GM19351 (cell line): ENCODE measurements at regions not wholly inside any gene's neighbourhood (a gene's known extent, or its start where the extent isn't known, plus 50 kb on each side); places are given as distances from the start of the nearest gene placed in this dataset.

Experiments
- ATAC-seq: cut with Tn5 transposase; IDR thresholded peaks from one replicate; pipeline ENCODE4 v1.9.1; 2021; ENCODE audit warnings: mild to moderate bottlenecking, moderate library complexity; ENCODE audit not compliant: unreplicated experiment

DNA sequence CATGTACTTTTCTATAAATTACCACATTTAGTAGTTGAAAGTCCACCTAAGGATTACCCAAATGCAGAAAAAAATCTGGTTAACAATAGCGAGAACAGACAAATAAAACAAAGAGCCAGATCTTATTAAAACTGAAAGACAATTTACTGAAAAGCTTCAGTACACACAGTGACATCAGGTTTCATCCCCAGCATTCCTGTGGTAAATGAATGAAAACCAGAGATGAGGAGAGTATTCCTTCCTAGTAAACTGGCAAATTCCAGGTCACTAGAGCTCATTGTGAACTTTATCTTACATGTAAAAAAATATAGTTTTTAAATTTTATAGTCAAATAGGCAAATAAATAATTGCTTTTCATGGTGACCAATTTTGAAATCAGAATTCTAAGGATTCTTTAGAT lies 1290.5 kb downstream of the ADGRL3 start:
- no peak for ATAC-seq

- no peak for ATAC-seq
These were observed 1286.9 kb downstream of the ADGRL3 start for GRCh38 chr4:62487016-62487415.

GRCh38 chr4:62484357-62484756 lies 1284.2 kb downstream of the ADGRL3 start:
- no peak for ATAC-seq

DNA sequence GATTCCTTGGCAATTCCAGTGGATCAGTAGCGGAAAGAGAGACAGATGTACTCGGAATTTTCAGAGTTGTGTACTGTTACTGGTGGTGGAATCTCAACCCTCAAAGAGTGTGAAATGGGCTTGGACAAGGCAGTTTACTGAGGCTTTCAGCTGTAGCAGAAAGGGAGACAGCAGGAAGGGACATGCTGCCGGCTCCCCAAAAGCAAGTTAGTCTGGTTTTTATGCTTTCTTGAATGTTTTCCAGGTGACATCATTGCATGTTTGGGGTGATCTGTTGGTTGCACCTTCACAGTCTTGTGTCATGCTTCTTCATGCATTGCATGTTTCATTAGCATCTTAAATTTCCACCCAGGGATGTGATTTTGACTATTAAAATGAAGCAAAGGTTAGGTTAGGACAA lies 1282.2 kb downstream of the ADGRL3 start:
- ATAC-seq: no peak

DNA sequence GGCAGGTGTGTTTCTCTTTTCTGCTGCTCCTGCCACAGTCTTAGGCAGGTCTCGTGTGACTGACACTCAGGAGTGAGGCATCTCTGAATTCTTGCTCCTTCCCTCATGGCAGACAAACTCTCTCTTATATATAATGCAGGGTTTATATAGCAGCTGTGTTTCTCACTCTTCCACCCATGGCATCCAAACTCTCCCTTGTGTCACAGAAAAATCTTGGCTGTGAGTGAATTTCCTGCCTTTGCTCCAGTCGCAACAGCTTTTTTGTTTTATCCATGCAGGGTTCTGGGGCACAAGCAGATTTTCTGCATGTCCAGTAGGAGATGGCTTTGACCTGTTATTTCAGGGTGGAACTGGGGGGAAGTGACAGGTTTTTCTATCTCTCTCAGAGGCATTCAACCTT lies 1275.5 kb downstream of the ADGRL3 start:
- ATAC-seq: no peak

GRCh38 chr4:62474802-62475201 lies 1274.7 kb downstream of the ADGRL3 start:
- no peak for ATAC-seq

DNA sequence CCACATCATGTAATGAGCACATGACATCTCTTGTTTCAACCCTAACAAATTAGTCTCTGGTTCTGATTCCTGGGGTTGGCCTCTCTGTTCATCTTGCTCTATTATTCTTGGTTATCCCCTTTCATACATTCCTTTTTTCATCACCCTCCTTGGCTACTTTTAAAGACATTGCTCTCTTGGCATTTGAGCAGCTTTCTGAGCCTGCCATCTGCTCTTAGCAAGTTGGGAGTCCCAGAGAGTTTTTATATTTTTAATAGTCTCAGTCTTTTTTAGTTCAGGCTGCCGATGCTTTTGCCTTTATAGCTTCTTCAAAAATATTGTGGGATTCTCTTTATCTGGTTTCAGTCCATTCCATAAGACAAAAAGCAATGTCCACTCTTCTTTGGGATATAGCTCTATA lies 1270.9 kb downstream of the ADGRL3 start:
- no peak for ATAC-seq

- no peak for ATAC-seq
These were observed 1270.4 kb downstream of the ADGRL3 start for GRCh38 chr4:62470421-62470983.

GRCh38 chr4:62470020-62470419 lies 1269.9 kb downstream of the ADGRL3 start:
- ATAC-seq: no peak

GRCh38 chr4:62461961-62462360 lies 1261.8 kb downstream of the ADGRL3 start:
- ATAC-seq: no peak

DNA sequence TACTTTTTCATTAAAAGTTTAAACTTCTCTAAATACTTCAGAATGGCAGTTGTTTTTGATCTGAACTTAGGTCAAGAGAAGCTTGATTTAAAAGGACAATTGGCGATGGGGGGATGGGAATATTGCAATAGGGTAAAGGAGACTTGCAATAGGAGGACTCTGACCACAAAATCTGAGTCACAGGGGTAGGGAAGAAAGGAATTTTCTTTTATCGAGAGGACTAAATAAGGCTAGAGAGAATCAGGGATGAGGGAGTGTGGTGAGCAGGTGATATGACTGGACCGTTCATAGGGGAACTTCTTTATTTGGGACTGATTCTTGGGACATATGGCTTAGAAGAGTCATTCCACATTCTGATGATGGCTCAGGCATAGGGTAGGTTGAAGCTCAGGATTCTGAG lies 1260.2 kb downstream of the ADGRL3 start:
- ATAC-seq: no peak

- ATAC-seq: no peak
These were observed 1257.2 kb downstream of the ADGRL3 start for GRCh38 chr4:62457356-62457755.

- ATAC-seq: no peak
These were observed 1255.7 kb downstream of the ADGRL3 start for GRCh38 chr4:62455871-62456270.

DNA sequence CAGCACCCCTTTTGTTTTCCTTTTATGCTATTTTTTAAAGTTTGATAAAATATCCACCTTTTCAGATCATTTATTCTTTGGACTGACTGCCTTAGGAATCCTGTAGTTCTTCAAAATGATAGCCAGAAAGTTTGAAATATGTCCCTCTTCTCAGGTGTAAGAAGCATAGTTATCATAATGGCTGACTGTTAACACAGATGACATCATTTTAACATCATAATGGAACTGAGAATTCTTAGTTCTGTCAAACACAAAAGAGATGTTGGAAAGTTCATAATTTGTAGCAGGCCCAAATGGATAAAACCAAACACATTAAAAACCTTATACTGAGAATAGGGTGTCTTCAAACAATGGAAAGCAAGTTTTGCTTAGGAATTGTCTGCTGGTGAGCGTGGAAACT lies 1254.4 kb downstream of the ADGRL3 start:
- no peak for ATAC-seq

DNA sequence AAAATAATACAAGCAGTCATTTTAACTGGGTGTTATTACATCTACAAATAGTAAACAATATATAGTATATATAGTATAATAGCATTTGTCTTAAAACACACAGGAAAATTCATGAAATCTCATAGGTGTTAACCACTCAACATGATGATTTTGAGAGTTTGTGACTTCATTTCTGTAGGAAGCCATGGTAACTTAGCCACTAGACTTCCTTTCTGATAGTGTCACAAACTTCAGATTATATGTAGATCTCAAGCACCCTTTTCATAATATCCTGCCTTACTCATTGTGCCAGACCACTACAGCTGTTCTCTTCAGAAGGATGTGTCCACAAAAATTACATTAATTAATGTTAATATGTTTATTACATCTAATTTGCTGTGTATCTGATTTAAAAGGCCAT lies 1250.6 kb downstream of the ADGRL3 start:
- no peak for ATAC-seq

- no peak for ATAC-seq
These were observed 1249.4 kb downstream of the ADGRL3 start for GRCh38 chr4:62449538-62449937.

- ATAC-seq: no peak
These were observed 1248.8 kb downstream of the ADGRL3 start for GRCh38 chr4:62448911-62449310.

DNA sequence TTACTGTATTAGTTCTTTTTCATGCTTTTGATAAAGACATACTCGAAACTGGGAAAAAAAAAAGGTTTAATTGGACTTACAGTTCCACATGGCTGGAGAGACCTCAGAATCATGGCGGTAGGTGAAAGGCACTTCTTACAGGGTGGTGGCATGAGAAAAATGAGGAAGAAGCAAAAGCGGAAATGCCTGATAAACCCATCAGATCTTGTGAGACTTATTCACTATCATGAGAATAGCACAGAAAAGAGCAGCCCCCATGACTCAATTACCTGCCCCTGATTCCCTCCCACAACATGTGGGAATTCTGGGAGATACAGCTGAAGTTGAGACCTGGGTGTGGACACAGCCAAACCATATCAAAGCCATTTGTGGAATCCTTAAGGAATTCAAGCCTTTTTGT lies 1238.9 kb downstream of the ADGRL3 start:
- no peak for ATAC-seq

DNA sequence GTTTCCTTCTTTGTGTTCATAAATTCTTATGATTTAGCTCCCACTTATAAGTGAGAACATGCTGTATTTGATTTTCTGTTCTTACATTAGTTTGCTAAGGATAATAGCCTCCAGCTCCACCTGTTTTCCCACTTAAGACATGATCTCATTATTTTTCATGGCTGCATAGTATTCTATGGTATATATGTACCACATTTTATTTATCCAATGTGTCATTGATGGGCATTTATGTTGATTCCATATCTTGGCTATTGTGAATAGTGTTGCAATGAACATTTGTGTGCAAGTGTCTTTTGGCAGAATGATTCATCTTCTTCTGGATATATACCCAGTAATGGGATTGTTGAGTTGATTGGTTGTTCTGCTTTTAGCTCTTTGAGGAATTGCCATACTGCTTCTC lies 1234.8 kb downstream of the ADGRL3 start:
- no peak for ATAC-seq

GRCh38 chr4:62431513-62432231 lies 1231.5 kb downstream of the ADGRL3 start:
- peak; percentile 49 for ATAC-seq

- no peak for ATAC-seq
These were observed 1229.2 kb downstream of the ADGRL3 start for GRCh38 chr4:62429297-62429696.

DNA sequence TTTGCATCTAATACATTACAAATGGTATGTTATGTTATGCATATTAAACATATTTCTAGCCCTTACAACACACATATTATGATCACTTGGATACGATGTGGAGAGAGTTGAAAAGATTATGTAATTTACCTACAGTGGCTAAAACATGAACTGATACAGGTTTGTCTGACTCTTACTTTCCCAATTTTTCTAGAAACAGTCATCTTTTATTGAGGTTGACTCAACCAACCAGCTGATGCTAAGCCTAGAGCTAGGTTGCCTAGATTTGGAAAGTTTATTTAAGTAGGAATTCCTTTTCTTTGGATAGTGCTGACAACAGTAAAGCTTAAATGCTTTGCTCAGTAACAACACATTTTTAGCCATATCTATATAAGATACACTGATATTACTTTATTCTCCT lies 1215.1 kb downstream of the ADGRL3 start:
- ATAC-seq: no peak

GRCh38 chr4:62414563-62414962 lies 1214.4 kb downstream of the ADGRL3 start:
- no peak for ATAC-seq
